ENCODE measurements at regions not wholly inside any gene's neighbourhood (a gene's known extent, or its start where the extent isn't known, plus 50 kb on each side); places are given as distances from the start of the nearest gene placed in this dataset.

- Histone ChIP-seq H3K79me2 (ENCODE audit: control insufficient read depth, insufficient read depth, low read length) (no peaks in the 10 kb centered on the region), H3K27me3 (ENCODE audit: control insufficient read depth in 2 of 2, insufficient read depth in 2 of 2, low read length in 2 of 2) (no peaks in the 10 kb centered on the region), H3K27ac (ENCODE audit: insufficient read depth, low read depth, low read length) (no peak overlapping the region), H3K36me3 (ENCODE audit: control insufficient read depth in 2 of 2, extremely low read depth in 1 of 2, insufficient read depth in 2 of 2, low read length in 2 of 2) (no peaks in the 10 kb centered on the region), H3K4me2 (ENCODE audit: insufficient read depth, low read length) (no peak overlapping the region), H3K9ac (replicated peaks; ENCODE audit: extremely low read depth, insufficient read depth, low read length) (no peak overlapping the region), H4K20me1 (replicated peaks; ENCODE audit: control insufficient read depth, extremely low read depth, insufficient read depth, low read length) (no peaks in the 10 kb centered on the region), H3K9me3 (replicated peaks; ENCODE audit: control insufficient read depth, insufficient read depth, low read length) (no peaks in the 10 kb centered on the region), H3K4me3 (replicated peaks in 1 of 3; ENCODE audit: insufficient read depth in 1 of 3, low read depth in 1 of 3, low read length in 3 of 3) (no peak overlapping the region), H2AFZ (ENCODE audit: low read depth, low read length) (no peak overlapping the region), H3K9me1 (replicated peaks; ENCODE audit: control insufficient read depth, extremely low read depth, insufficient read depth, low read length) (no peaks in the 10 kb centered on the region), H3K4me1 (ENCODE audit: control insufficient read depth, extremely low read depth, insufficient read depth, low read length) (no peaks in the 10 kb centered on the region)
- ChIA-PET CTCF (no interaction called here), POLR2A (no interaction called here)
- FAIRE-seq, result no peak
- TF ChIP-seq GATA2 (IDR thresholded peaks at IDR 0.05; ENCODE audit: insufficient read depth, insufficient read length, low read depth, low read length) (no peak), CTCF (IDR thresholded peaks at IDR 0.05; ENCODE audit: extremely low read depth in 1 of 2, insufficient read depth in 1 of 2, low read depth in 1 of 2, low read length in 2 of 2) (no peak), MAX (IDR thresholded peaks at IDR 0.05; ENCODE audit: insufficient read depth, insufficient read length) (no peak), POLR2A (IDR thresholded peaks at IDR 0.05; ENCODE audit: low read depth, low read length) (no peak)
- no TSS peak for BruUV-seq (replicated peaks)
- no peak for DNase-seq (ENCODE audit: low read depth, low spot score)
- intact Hi-C loops (cut with micrococcal nuclease) (no loop called here), dilution Hi-C loops (cut with MboI; ENCODE audit: extremely low pct_ligation_motif_present, low sequenced_read_pairs) (no loop called here)
Observed at GRCh38 chr17:22242472-22242871, 550.1 kb downstream of the KCNJ18 start.

GRCh38 chr17:22251498-22251897 is 559.2 kb downstream of the KCNJ18 start:
- Histone ChIP-seq H3K9me1 (replicated peaks; ENCODE audit: control insufficient read depth, extremely low read depth, insufficient read depth, low read length) (no peaks in the 10 kb centered on the region), H3K27ac (ENCODE audit: insufficient read depth, low read depth, low read length) (no peak overlapping the region), H3K27me3 (ENCODE audit: control insufficient read depth in 2 of 2, insufficient read depth in 2 of 2, low read length in 2 of 2) (no peaks in the 10 kb centered on the region), H3K9me3 (replicated peaks; ENCODE audit: control insufficient read depth, insufficient read depth, low read length) (no peaks in the 10 kb centered on the region), H3K79me2 (ENCODE audit: control insufficient read depth, insufficient read depth, low read length) (no peaks in the 10 kb centered on the region), H3K36me3 (ENCODE audit: control insufficient read depth in 2 of 2, extremely low read depth in 1 of 2, insufficient read depth in 2 of 2, low read length in 2 of 2) (no peaks in the 10 kb centered on the region), H3K4me1 (ENCODE audit: control insufficient read depth, extremely low read depth, insufficient read depth, low read length) (no peaks in the 10 kb centered on the region), H3K4me3 (replicated peaks in 1 of 3; ENCODE audit: insufficient read depth in 1 of 3, low read depth in 1 of 3, low read length in 3 of 3) (no peak overlapping the region), H4K20me1 (replicated peaks; ENCODE audit: control insufficient read depth, extremely low read depth, insufficient read depth, low read length) (no peaks in the 10 kb centered on the region), H2AFZ (ENCODE audit: low read depth, low read length) (no peak overlapping the region), H3K9ac (replicated peaks; ENCODE audit: extremely low read depth, insufficient read depth, low read length) (no peak overlapping the region), H3K4me2 (ENCODE audit: insufficient read depth, low read length) (no peak overlapping the region)
- DNase-seq (ENCODE audit: low read depth, low spot score), result no peak
- ChIA-PET POLR2A (no interaction called here), CTCF (no interaction called here)
- intact Hi-C loops (cut with micrococcal nuclease), result no loop called here
- no peak for FAIRE-seq
- BruUV-seq (replicated peaks), result no TSS peak
- dilution Hi-C loops (cut with MboI; ENCODE audit: extremely low pct_ligation_motif_present, low sequenced_read_pairs), result no loop called here
- TF ChIP-seq JUN (IDR thresholded peaks at IDR 0.05; ENCODE audit: borderline replicate concordance, insufficient read depth, insufficient read length, low read depth) (no peak), POLR2A (IDR thresholded peaks at IDR 0.05; ENCODE audit: low read depth, low read length) (no peak), CTCF (IDR thresholded peaks at IDR 0.05; ENCODE audit: extremely low read depth in 1 of 2, insufficient read depth in 1 of 2, low read depth in 1 of 2, low read length in 2 of 2) (no peak), MYC (IDR thresholded peaks at IDR 0.05; ENCODE audit: low read depth, low read length) (no peak)
